SK-N-SH treated with all-trans-retinoic acid at 6 μM for 48 hours (cell line): ENCODE measurements at regions not wholly inside any gene's neighbourhood (a gene's known extent, or its start where the extent isn't known, plus 50 kb on each side); places are given as distances from the start of the nearest gene placed in this dataset.

ENCODE experiments used
- ATAC-seq: fragments of 200-7000 bp; cut with Tn5 transposase; 3 replicates; pipeline ENCODE4 v1.9.1; 2020; ENCODE audit warnings: mild to moderate bottlenecking, moderate library complexity
- ARNTL ChIP-seq: fragments of 450-650 bp; formaldehyde crosslinking; IDR thresholded peaks from 2 replicates; pipeline ENCODE4 v1.5.0; 2020; ENCODE audit warnings: low read depth, mild to moderate bottlenecking, moderate library complexity, borderline replicate concordance
- BACH2 ChIP-seq: fragments of 250-450 bp; sonication (Bioruptor Pico); IDR thresholded peaks from 2 replicates; pipeline ENCODE4 v1.9.0; 2021; ENCODE audit warnings: mild to moderate bottlenecking, borderline replicate concordance
- CREB5 ChIP-seq: fragments of 250-450 bp; sonication (Bioruptor Pico); IDR thresholded peaks from 2 replicates; pipeline ENCODE4 v1.5.1; 2020; ENCODE audit warnings: low read depth, mild to moderate bottlenecking, moderate library complexity
- CSDC2 ChIP-seq: fragments of 250-450 bp; sonication (Bioruptor Pico); IDR thresholded peaks from 2 replicates; pipeline ENCODE4 v1.5.0; 2020; ENCODE audit warnings: mild to moderate bottlenecking, moderate library complexity
- ESRRG ChIP-seq: fragments of 250-450 bp; sonication (Bioruptor Pico); IDR thresholded peaks from 2 replicates; pipeline ENCODE4 v1.6.1; 2021; ENCODE audit warnings: mild to moderate bottlenecking
- GLIS3 ChIP-seq: fragments of 250-450 bp; sonication (Bioruptor Pico); IDR thresholded peaks from 2 replicates; pipeline ENCODE4 v1.5.0; 2020; ENCODE audit warnings: mild to moderate bottlenecking, moderate library complexity
- ISL1 ChIP-seq: fragments of 250-450 bp; sonication (Bioruptor Pico); IDR thresholded peaks from 2 replicates; pipeline ENCODE4 v2.1.2; 2022; ENCODE audit warnings: mild to moderate bottlenecking, moderate library complexity
- POU6F1 ChIP-seq: fragments of 250-450 bp; sonication (Bioruptor Pico); IDR thresholded peaks from 2 replicates; pipeline ENCODE4 v1.8.0; 2021; ENCODE audit warnings: low read depth, mild to moderate bottlenecking, moderate library complexity, borderline replicate concordance
- PPARA ChIP-seq: fragments of 250-450 bp; sonication (Bioruptor Pico); IDR thresholded peaks from 2 replicates; pipeline ENCODE4 v1.5.0; 2020; ENCODE audit warnings: mild to moderate bottlenecking, borderline replicate concordance
- RARB ChIP-seq: fragments of 250-450 bp; sonication (Bioruptor Pico); IDR thresholded peaks from 2 replicates; pipeline ENCODE4 v1.8.0; 2021; ENCODE audit warnings: mild to moderate bottlenecking, moderate library complexity
- SNAI2 ChIP-seq: fragments of 250-450 bp; sonication (Bioruptor Pico); IDR thresholded peaks from 2 replicates; pipeline ENCODE4 v1.5.0; 2020; ENCODE audit warnings: mild to moderate bottlenecking, moderate library complexity
- TCF4 ChIP-seq: fragments of 250-450 bp; sonication (Bioruptor Pico); IDR thresholded peaks from 2 replicates; pipeline ENCODE4 v1.8.0; 2021; ENCODE audit warnings: mild to moderate bottlenecking, moderate library complexity, borderline replicate concordance
- TSHZ2 ChIP-seq: fragments of 250-450 bp; sonication (Bioruptor Pico); IDR thresholded peaks from 2 replicates; pipeline ENCODE4 v1.5.0; 2020; ENCODE audit warnings: mild to moderate bottlenecking, moderate library complexity
- ZC3H10 ChIP-seq: fragments of 250-450 bp; sonication (Bioruptor Pico); IDR thresholded peaks from 2 replicates; pipeline ENCODE4 v1.5.1; 2021; ENCODE audit warnings: mild to moderate bottlenecking, moderate library complexity
- ZFP3 ChIP-seq: fragments of 250-450 bp; sonication (Bioruptor Pico); IDR thresholded peaks from 2 replicates; pipeline ENCODE4 v1.5.0; 2020; ENCODE audit warnings: mild to moderate bottlenecking, moderate library complexity
- ZFP30 ChIP-seq: fragments of 450-650 bp; formaldehyde crosslinking; IDR thresholded peaks from 2 replicates; pipeline ENCODE4 v1.5.0; 2022; ENCODE audit warnings: mild to moderate bottlenecking, moderate library complexity
- ZNF70 ChIP-seq: fragments of 450-650 bp; formaldehyde crosslinking; IDR thresholded peaks from 2 replicates; pipeline ENCODE4 v1.5.0; 2020; ENCODE audit warnings: mild to moderate bottlenecking, moderate library complexity
- ZNF8 ChIP-seq: fragments of 450-650 bp; formaldehyde crosslinking; IDR thresholded peaks from 2 replicates; pipeline ENCODE4 v1.5.0; 2020; ENCODE audit warnings: mild to moderate bottlenecking, moderate library complexity
- TF ChIP-seq, protein P1 (sequence below): fragments of 250-450 bp; sonication (Bioruptor Pico); IDR thresholded peaks from 2 replicates; pipeline ENCODE4 v1.5.1; 2021; ENCODE audit warnings: mild to moderate bottlenecking, moderate library complexity
- TF ChIP-seq, protein P2 (sequence below): fragments of 250-450 bp; sonication (Bioruptor Pico); IDR thresholded peaks from 2 replicates; pipeline ENCODE4 v1.8.0; 2020; ENCODE audit warnings: mild to moderate bottlenecking, moderate library complexity, borderline replicate concordance

DNA sequence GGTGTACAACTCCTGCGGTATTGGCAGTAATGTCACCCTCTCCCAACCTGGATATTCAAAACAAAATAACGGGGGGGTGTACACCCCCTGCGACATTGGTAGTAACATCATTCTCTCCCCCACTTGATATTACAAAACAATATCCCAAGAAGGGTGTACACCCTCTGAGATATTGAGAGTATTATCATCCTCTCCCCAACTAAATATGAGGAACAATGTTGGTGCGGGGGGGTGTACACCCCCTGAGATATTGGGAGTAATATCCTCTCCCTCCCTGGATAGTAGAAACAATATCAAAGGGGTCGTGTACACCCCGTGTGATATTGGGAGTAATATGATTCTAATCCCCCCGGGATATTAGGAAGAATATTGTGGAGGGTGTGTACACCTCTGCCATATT lies 71.4 kb upstream of the ADGRA3 start:
- TF ChIP-seq TCF4 (CRISPR knock-in tag), result no peak
- TF ChIP-seq ZNF70 (CRISPR knock-in tag), result no peak
- TF ChIP-seq ARNTL (CRISPR knock-in tag), result no peak
- TF ChIP-seq, protein P1, sequence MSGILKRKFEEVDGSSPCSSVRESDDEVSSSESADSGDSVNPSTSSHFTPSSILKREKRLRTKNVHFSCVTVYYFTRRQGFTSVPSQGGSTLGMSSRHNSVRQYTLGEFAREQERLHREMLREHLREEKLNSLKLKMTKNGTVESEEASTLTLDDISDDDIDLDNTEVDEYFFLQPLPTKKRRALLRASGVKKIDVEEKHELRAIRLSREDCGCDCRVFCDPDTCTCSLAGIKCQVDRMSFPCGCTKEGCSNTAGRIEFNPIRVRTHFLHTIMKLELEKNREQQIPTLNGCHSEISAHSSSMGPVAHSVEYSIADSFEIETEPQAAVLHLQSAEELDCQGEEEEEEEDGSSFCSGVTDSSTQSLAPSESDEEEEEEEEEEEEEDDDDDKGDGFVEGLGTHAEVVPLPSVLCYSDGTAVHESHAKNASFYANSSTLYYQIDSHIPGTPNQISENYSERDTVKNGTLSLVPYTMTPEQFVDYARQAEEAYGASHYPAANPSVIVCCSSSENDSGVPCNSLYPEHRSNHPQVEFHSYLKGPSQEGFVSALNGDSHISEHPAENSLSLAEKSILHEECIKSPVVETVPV, result no peak
- no peak for TF ChIP-seq ZFP30
- TF ChIP-seq, protein P2, sequence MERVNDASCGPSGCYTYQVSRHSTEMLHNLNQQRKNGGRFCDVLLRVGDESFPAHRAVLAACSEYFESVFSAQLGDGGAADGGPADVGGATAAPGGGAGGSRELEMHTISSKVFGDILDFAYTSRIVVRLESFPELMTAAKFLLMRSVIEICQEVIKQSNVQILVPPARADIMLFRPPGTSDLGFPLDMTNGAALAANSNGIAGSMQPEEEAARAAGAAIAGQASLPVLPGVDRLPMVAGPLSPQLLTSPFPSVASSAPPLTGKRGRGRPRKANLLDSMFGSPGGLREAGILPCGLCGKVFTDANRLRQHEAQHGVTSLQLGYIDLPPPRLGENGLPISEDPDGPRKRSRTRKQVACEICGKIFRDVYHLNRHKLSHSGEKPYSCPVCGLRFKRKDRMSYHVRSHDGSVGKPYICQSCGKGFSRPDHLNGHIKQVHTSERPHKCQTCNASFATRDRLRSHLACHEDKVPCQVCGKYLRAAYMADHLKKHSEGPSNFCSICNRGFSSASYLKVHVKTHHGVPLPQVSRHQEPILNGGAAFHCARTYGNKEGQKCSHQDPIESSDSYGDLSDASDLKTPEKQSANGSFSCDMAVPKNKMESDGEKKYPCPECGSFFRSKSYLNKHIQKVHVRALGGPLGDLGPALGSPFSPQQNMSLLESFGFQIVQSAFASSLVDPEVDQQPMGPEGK (CRISPR knock-in tag), result no peak
- TF ChIP-seq ISL1 (CRISPR knock-in tag), result no peak
- TF ChIP-seq SNAI2, result no peak
- no peak for TF ChIP-seq RARB (CRISPR knock-in tag)
- TF ChIP-seq, all 23 proteins: peak for 0
- no peak for ATAC-seq

DNA sequence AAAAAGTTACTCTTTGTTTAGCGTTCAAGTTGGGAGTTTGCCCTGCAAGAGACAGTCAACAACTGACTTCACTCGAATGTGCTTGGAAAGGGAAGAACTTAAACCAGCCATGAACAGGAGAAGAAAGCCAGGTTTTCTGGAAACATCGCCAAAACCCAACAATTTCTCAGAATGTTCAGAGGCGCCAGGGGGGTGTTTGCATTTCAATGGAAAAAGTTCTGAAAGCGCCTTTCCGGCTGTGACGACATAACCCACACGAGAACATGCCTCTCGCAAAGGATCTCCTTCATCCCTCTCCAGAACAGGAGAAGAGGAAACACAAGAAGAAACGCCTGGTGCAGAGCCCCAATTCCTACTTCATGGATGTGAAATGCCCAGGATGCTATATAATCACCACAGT lies 78.1 kb upstream of the ADGRA3 start:
- no peak for ATAC-seq
- no peak for TF ChIP-seq CREB5 (CRISPR knock-in tag)
- no peak for TF ChIP-seq ZNF70 (CRISPR knock-in tag)
- TF ChIP-seq ZNF8 (CRISPR knock-in tag), result no peak
- TF ChIP-seq, protein P2 (CRISPR knock-in tag), result no peak
- no peak for TF ChIP-seq BACH2
- no peak for TF ChIP-seq ARNTL (CRISPR knock-in tag)
- no peak for TF ChIP-seq ZC3H10 (CRISPR knock-in tag)
- TF ChIP-seq ESRRG (CRISPR knock-in tag), result no peak
- TF ChIP-seq ZFP30, result no peak
- no peak for TF ChIP-seq RARB (CRISPR knock-in tag)
- no peak for TF ChIP-seq TSHZ2 (CRISPR knock-in tag)
- TF ChIP-seq SNAI2, result no peak
- no peak for TF ChIP-seq POU6F1 (CRISPR knock-in tag)
- TF ChIP-seq PPARA (CRISPR knock-in tag), result no peak
- TF ChIP-seq ZFP3, result no peak
- TF ChIP-seq CSDC2, result no peak
- no peak for TF ChIP-seq GLIS3
- TF ChIP-seq, all 23 proteins: peak for 0

GRCh38 chr4:22595684-22596083 lies 79.8 kb upstream of the ADGRA3 start:
- ATAC-seq, result peak; percentile 56
- peak; percentile 60; the same call in 1 of the 2 replicates for TF ChIP-seq TCF4 (CRISPR knock-in tag)
- no peak for TF ChIP-seq ISL1 (CRISPR knock-in tag)
